Body of pancreas (tissue), 4 donors: ENCODE measurements at regions not wholly inside any gene's neighbourhood (a gene's known extent, or its start where the extent isn't known, plus 50 kb on each side); places are given as distances from the start of the nearest gene placed in this dataset.

Experiments
- ATAC-seq: fragments of 150-250 bp; one replicate; pipeline ENCODE4 v1.9.1; 2016
- DNase-seq, 4 donors: peaks; one replicate each; pipeline ENCODE4 v3.0.0-alpha.2; 2019
- H3K27ac ChIP-seq, 4 donors: fragments of 200-600 bp; sonication (generic); 1 replicate in 3 of 4; 2 replicates in 1 of 4; pipeline versions ENCODE4 v1.5.1 to v1.6.1; 2016 to 2019; ENCODE audit warnings: mild to moderate bottlenecking in 1 of 4, mixed read lengths in 1 of 4, moderate library complexity in 1 of 4
- H3K27me3 ChIP-seq, 2 donors: fragments of 200-600 bp; sonication (generic); one replicate each; pipeline ENCODE4 v1.6.0; 2016; ENCODE audit warnings: mild to moderate bottlenecking in 1 of 2
- H3K36me3 ChIP-seq, 2 donors: fragments of 200-600 bp; sonication (generic); replicated peaks in 1 of 2; 2 replicates each; pipeline ENCODE4 v1.5.1; 2016; ENCODE audit warnings: low read depth in 2 of 2; ENCODE audit not compliant: insufficient read depth in 1 of 2
- H3K4me1 ChIP-seq: fragments of 200-600 bp; sonication (generic); one replicate; pipeline ENCODE4 v1.6.0; 2016
- H3K4me3 ChIP-seq, 2 donors: fragments of 200-600 bp; sonication (generic); 1 replicate in 1 of 2; 2 replicates in 1 of 2; pipeline ENCODE4 v1.5.1; 2016 to 2019
- H3K9me3 ChIP-seq, 3 donors: fragments of 200-600 bp; sonication (generic); 1 replicate in 2 of 3; 2 replicates in 1 of 3; pipeline ENCODE4 v1.5.1; 2016
- POLR2A ChIP-seq, 3 donors: fragments of 450-650 bp; IDR thresholded peaks; one replicate each; pipeline ENCODE4 v1.6.1; 2016; ENCODE audit warnings: antibody characterized with exemption in 3 of 3, mild to moderate bottlenecking in 2 of 3
- WGBS, 2 donors: methylation state at CpG; one replicate each; pipeline ENCODE4 v1.1.5; 2017; 5-methylcytosine and 5-hydroxymethylcytosine counted together
- intact Hi-C: fragments of 100-400 bp; cut with DNase I; formaldehyde crosslinking; loops from one replicate; pipeline ENCODE4 v1.15.1; 2023
- TF ChIP-seq, protein P1 (sequence below), 7 experiments: fragments of 450-650 bp in 4 of 7; fragments of 200-600 bp in 3 of 7; sonication (generic) in 3 of 7; IDR thresholded peaks; one replicate each; pipeline ENCODE4 v1.5.1; 2016 to 2019; ENCODE audit warnings: antibody characterized with exemption in 7 of 7

DNA sequence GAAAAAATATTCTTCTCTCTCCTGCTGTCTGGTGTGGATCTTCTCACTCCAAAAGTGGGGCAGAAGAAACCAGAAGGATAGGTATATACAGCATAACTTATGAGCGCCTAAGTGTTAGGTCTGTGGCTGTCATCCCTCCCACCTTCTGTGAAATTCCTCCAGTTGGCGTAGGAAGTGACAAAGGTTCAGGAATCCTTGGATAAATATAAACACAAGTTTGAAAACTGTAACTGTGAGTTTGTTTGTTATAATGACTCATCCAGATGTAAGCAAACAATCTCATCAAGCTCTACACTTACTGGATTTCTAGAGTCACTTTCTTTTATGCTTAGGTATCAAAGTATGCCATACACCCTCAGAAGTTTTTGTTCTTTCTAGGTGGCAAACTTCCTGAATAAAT is 405.2 kb downstream of the FAT4 start:
- H3K27me3 ChIP-seq: no peaks in the 10 kb centered on the region
- WGBS, 2 donors: 56 to 61% methylated on average over 2 of the region's 2 CpGs
- intact Hi-C loops: no loop called here
- H3K36me3 ChIP-seq: no peaks in the 10 kb centered on the region
- no peak overlapping the region for H3K27ac ChIP-seq
- no peak overlapping the region for H3K4me3 ChIP-seq
- H3K9me3 ChIP-seq: no peaks in the 10 kb centered on the region
- no peaks in the 10 kb centered on the region for H3K4me1 ChIP-seq
- DNase-seq (no peak), ATAC-seq (no peak)
- no peak for TF ChIP-seq POLR2A (IDR thresholded peaks at IDR 0.05)
- TF ChIP-seq, protein P1, sequence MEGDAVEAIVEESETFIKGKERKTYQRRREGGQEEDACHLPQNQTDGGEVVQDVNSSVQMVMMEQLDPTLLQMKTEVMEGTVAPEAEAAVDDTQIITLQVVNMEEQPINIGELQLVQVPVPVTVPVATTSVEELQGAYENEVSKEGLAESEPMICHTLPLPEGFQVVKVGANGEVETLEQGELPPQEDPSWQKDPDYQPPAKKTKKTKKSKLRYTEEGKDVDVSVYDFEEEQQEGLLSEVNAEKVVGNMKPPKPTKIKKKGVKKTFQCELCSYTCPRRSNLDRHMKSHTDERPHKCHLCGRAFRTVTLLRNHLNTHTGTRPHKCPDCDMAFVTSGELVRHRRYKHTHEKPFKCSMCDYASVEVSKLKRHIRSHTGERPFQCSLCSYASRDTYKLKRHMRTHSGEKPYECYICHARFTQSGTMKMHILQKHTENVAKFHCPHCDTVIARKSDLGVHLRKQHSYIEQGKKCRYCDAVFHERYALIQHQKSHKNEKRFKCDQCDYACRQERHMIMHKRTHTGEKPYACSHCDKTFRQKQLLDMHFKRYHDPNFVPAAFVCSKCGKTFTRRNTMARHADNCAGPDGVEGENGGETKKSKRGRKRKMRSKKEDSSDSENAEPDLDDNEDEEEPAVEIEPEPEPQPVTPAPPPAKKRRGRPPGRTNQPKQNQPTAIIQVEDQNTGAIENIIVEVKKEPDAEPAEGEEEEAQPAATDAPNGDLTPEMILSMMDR (IDR thresholded peaks at IDR 0.05): no peak

DNA sequence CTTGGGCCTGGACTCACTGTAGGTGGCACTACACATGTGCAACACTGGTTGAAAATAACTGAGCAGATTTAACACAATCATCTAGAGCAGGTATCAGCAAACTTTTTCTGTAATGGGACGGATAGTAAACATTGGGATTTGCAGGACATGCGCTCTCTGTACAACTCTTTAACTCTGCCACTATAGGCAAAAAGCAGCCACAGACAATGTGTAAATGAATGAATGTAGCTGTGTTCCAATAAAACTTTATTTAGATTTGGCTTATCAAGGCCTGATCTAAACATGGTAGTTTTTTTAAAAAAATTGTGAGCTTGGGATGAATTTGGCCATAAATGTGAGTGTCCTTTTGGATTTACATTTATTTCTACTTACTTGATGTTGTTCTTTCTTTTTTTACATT is 407.3 kb downstream of the FAT4 start:
- no peaks in the 10 kb centered on the region for H3K36me3 ChIP-seq
- H3K4me3 ChIP-seq: no peak overlapping the region
- H3K4me1 ChIP-seq: no peaks in the 10 kb centered on the region
- H3K27ac ChIP-seq: no peak overlapping the region
- ATAC-seq (no peak), DNase-seq (no peak)
- no peaks in the 10 kb centered on the region for H3K27me3 ChIP-seq
- WGBS, 2 donors: 88 to 89% methylated on average over 2 of the region's 2 CpGs
- no peak for TF ChIP-seq POLR2A (IDR thresholded peaks at IDR 0.05)
- TF ChIP-seq, protein P1 (IDR thresholded peaks at IDR 0.05): no peak
- intact Hi-C loops: no loop called here
- H3K9me3 ChIP-seq: no peaks in the 10 kb centered on the region

DNA sequence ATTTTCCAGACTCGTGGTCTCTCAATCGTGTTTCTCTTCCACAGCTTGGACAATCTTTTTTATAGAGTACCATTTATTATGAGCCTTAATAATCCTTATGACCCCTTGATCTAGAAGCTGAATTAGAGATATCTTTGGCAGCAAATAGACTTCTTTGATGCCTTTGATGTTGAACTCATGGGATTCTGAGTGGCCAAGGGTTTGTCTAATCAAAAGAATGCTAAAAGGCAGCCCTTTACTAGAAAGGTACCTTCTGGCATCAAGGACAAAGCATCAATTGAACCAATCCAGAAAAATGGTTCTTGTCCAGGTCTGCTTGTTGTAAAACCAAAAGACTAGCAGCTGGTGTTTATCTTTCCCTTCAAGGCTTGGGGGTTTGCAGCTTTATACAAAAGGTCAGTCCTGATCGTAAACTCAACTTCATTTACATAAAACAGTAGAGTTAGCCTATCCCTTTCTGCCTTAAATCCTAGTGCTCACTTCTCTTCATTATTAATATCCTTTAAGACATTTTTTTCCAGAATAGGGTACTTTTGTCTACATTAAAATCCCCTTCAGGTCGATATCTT is 411.3 kb downstream of the FAT4 start:
- DNase-seq (no peak), ATAC-seq (no peak)
- Histone ChIP-seq H3K36me3 (no peaks in the 10 kb centered on the region), H3K4me3 (no peak overlapping the region), H3K9me3 (no peaks in the 10 kb centered on the region), H3K27me3 (no peaks in the 10 kb centered on the region), H3K4me1 (no peaks in the 10 kb centered on the region), H3K27ac (no peak overlapping the region)
- TF ChIP-seq, protein P1 (IDR thresholded peaks at IDR 0.05): no peak
- no peak for TF ChIP-seq POLR2A (IDR thresholded peaks at IDR 0.05)
- intact Hi-C loops: no loop called here
- 49 to 51% methylated on average over 4 of the region's 4 CpGs for WGBS, 2 donors

DNA sequence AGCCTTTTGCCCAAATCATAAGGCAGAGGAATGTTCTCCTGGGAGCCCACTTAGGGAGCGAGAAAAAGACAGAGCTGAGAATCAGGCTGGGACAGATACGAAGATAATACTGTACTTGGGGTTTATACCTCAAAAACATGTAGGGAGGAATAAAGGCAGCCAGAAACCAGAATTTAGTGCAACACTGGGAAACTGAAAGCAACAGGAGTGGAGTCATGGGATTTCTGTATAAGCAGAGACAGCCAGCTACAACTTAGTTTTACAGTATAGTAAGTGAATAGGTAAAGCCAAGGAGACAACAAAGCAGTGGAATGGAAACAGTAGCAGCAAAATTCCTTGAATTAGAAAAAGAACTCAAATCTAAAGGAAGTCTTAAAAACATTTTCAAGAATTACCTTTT is 413.2 kb downstream of the FAT4 start:
- 82 to 84% methylated on average over 2 of the region's 2 CpGs for WGBS, 2 donors
- intact Hi-C loops: no loop called here

DNA sequence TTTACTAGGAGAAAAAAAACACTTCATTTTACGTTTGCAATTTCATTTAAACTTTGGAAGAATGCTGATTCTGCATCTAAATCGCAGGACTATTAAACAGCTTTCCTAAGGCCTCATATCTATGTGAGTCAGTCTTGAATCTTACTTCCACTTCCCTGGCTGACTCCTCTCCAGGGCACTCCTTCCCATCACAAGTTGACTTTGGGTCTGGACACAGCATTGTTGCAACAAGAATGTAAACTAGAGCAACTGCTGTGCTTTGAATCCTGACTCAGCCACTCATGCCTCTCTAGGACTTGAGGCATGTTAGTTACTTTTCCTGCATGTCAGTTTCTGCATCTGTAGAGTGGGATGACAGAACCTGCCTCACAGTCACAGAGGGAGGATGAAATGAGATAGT is 413.8 kb downstream of the FAT4 start:
- Histone ChIP-seq H3K9me3 (no peaks in the 10 kb centered on the region), H3K4me1 (no peaks in the 10 kb centered on the region), H3K27ac (no peak overlapping the region), H3K27me3 (no peaks in the 10 kb centered on the region), H3K36me3 (no peaks in the 10 kb centered on the region), H3K4me3 (no peak overlapping the region)
- intact Hi-C loops: no loop called here
- TF ChIP-seq POLR2A (IDR thresholded peaks at IDR 0.05): no peak
- TF ChIP-seq, protein P1 (IDR thresholded peaks at IDR 0.05): no peak
- ATAC-seq (no peak), DNase-seq (no peak)
- 55 to 81% methylated on average over 2 of the region's 2 CpGs for WGBS, 2 donors

More for the DNA sequence above, 413.2 kb downstream of the FAT4 start:
- no peak overlapping the region for H3K4me3 ChIP-seq
- TF ChIP-seq, protein P1 (IDR thresholded peaks at IDR 0.05): no peak
- no peak for TF ChIP-seq POLR2A (IDR thresholded peaks at IDR 0.05)
- H3K36me3 ChIP-seq: no peaks in the 10 kb centered on the region
- no peaks in the 10 kb centered on the region for H3K4me1 ChIP-seq
- DNase-seq (no peak), ATAC-seq (no peak)
- H3K9me3 ChIP-seq: no peaks in the 10 kb centered on the region
- H3K27me3 ChIP-seq: no peaks in the 10 kb centered on the region
- H3K27ac ChIP-seq: no peak overlapping the region
